GM23338 (cell line): ENCODE measurements at regions not wholly inside any gene's neighbourhood (a gene's known extent, or its start where the extent isn't known, plus 50 kb on each side); places are given as distances from the start of the nearest gene placed in this dataset.

Experiments
- ATAC-seq: fragments of 200-7000 bp; cut with Tn5 transposase; 3 replicates; pipeline ENCODE4 v1.9.1; 2020
- DNase-seq: peaks from one replicate; pipeline ENCODE4 v3.0.0-alpha.2; 2015; ENCODE audit warnings: low spot score
- H2AFZ ChIP-seq: fragments of 200-600 bp; sonication (generic); 2 replicates; pipeline ENCODE4 v1.8.0; 2016; ENCODE audit warnings: antibody characterized with exemption, mild to moderate bottlenecking, moderate library complexity
- H3F3A ChIP-seq: fragments of 200-600 bp; sonication (generic); replicated peaks from 2 replicates; pipeline ENCODE4 v1.8.0; 2017; ENCODE audit warnings: antibody characterized with exemption, mixed run types, low read depth
- H3K27ac ChIP-seq: fragments of 200-600 bp; sonication (generic); 2 replicates; pipeline ENCODE4 v1.6.1; 2016; ENCODE audit warnings: low read depth
- H3K27me3 ChIP-seq: fragments of 200-600 bp; sonication (generic); 2 replicates; pipeline ENCODE4 v1.8.0; 2016; ENCODE audit warnings: mild to moderate bottlenecking, mixed run types, moderate library complexity; ENCODE audit not compliant: insufficient read depth
- H3K36me3 ChIP-seq: fragments of 200-600 bp; sonication (generic); 2 replicates; pipeline ENCODE4 v1.8.0; 2016; ENCODE audit warnings: mild to moderate bottlenecking; ENCODE audit not compliant: insufficient read depth
- H3K4me1 ChIP-seq: fragments of 200-600 bp; sonication (generic); 2 replicates; pipeline ENCODE4 v1.8.0; 2016; ENCODE audit warnings: mild to moderate bottlenecking, moderate library complexity; ENCODE audit not compliant: insufficient read depth
- H3K4me2 ChIP-seq: fragments of 200-600 bp; sonication (generic); 2 replicates; pipeline ENCODE4 v1.7.1; 2017; ENCODE audit warnings: mixed run types
- H3K4me3 ChIP-seq: fragments of 200-600 bp; sonication (generic); 2 replicates; pipeline ENCODE4 v1.6.1; 2016; ENCODE audit warnings: mixed run types
- H3K79me2 ChIP-seq: fragments of 200-600 bp; sonication (generic); replicated peaks from 2 replicates; pipeline ENCODE4 v1.8.0; 2017; ENCODE audit warnings: mild to moderate bottlenecking; ENCODE audit not compliant: insufficient read depth
- H3K9me2 ChIP-seq: fragments of 200-600 bp; sonication (generic); 2 replicates; pipeline ENCODE4 v1.8.0; 2017; ENCODE audit not compliant: insufficient read depth
- H4K20me1 ChIP-seq: fragments of 200-600 bp; sonication (generic); replicated peaks from 2 replicates; pipeline ENCODE4 v1.8.0; 2017; ENCODE audit warnings: mild to moderate bottlenecking; ENCODE audit not compliant: insufficient read depth
- H3K27ac Mint-ChIP-seq: 2 replicates; pipeline ENCODE4 v1.8.0; 2020; ENCODE audit warnings: inconsistent platforms, mild to moderate bottlenecking, moderate library complexity, mixed read lengths
- H3K27me3 Mint-ChIP-seq: 3 replicates; pipeline ENCODE4 v1.8.0; 2022; ENCODE audit warnings: low read depth, mild to moderate bottlenecking, moderate library complexity, mixed read lengths, inconsistent platforms; ENCODE audit not compliant: insufficient read depth, poor library complexity
- H3K36me3 Mint-ChIP-seq: 3 replicates; pipeline ENCODE4 v1.8.0; 2021; ENCODE audit warnings: low read depth, mild to moderate bottlenecking, inconsistent platforms, moderate library complexity, mixed read lengths
- H3K4me1 Mint-ChIP-seq: 3 replicates; pipeline ENCODE4 v1.8.0; 2020; ENCODE audit warnings: mild to moderate bottlenecking, inconsistent platforms, mixed read lengths
- H3K4me3 Mint-ChIP-seq: 3 replicates; pipeline ENCODE4 v1.8.0; 2021; ENCODE audit warnings: moderate library complexity, mild to moderate bottlenecking, inconsistent platforms, mixed read lengths
- H3K9me3 Mint-ChIP-seq: 3 replicates; pipeline ENCODE4 v1.8.0; 2020; ENCODE audit warnings: moderate library complexity, mild to moderate bottlenecking, inconsistent platforms, mixed read lengths
- CREB1 ChIP-seq: fragments of 250-450 bp; sonication (Bioruptor Pico); IDR thresholded peaks from 2 replicates; pipeline ENCODE4 v1.5.0; 2020; ENCODE audit warnings: low read depth, mild to moderate bottlenecking, moderate library complexity
- EZH2 ChIP-seq: fragments of 200-600 bp; sonication (generic); IDR thresholded peaks from one replicate; pipeline ENCODE4 v1.8.0; 2017; ENCODE audit warnings: antibody characterized with exemption, mild to moderate bottlenecking, low read depth; ENCODE audit not compliant: unreplicated experiment
- EZH2phosphoT487 ChIP-seq: fragments of 200-600 bp; sonication (generic); IDR thresholded peaks from one replicate; pipeline ENCODE4 v1.8.1; 2018; ENCODE audit warnings: antibody characterized with exemption; ENCODE audit not compliant: unreplicated experiment
- JUNB ChIP-seq: IDR thresholded peaks from one replicate; pipeline ENCODE4 v1.6.1; 2016; ENCODE audit warnings: antibody characterized with exemption; ENCODE audit not compliant: unreplicated experiment
- NANOG ChIP-seq: IDR thresholded peaks from 2 replicates; pipeline ENCODE4 v1.6.1; 2016; ENCODE audit warnings: antibody characterized with exemption, borderline replicate concordance
- POLR2AphosphoS5 ChIP-seq: IDR thresholded peaks from 2 replicates; pipeline ENCODE4 v1.6.1; 2016; ENCODE audit warnings: antibody characterized with exemption, low read depth
- TF ChIP-seq, protein P1 (sequence below): IDR thresholded peaks from one replicate; pipeline ENCODE4 v1.6.1; 2018; ENCODE audit warnings: antibody characterized with exemption; ENCODE audit not compliant: unreplicated experiment
- TF ChIP-seq, protein P2 (sequence below): fragments of 250-450 bp; sonication (Bioruptor Pico); IDR thresholded peaks from 2 replicates; pipeline ENCODE4 v1.5.0; 2020; ENCODE audit warnings: mild to moderate bottlenecking, moderate library complexity
- TF ChIP-seq, protein P3 (sequence below): IDR thresholded peaks from 2 replicates; pipeline ENCODE4 v1.6.1; 2016; ENCODE audit warnings: antibody characterized with exemption

DNA sequence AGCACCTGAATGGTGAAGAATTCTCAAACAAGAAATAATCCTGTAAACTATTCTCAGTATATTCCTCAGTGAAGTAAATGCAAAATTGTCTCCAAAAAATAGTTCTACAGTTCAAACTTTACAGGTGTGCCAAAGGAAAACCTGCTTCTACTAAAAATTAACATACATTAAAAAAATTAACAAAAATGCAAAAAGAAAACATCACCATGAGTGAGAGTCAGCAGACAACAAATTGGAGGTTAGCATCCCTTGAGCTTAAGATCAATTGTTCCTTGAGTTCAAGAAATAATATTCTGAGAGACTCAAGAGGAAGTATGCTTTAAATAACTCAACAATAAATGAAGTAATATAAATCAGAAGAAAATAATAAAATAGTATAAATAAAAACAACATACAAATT lies 278.4 kb upstream of the MME start:
- Histone ChIP-seq H3K79me2 (no peaks in the 10 kb centered on the region), H3F3A (no peaks in the 10 kb centered on the region), H4K20me1 (no peaks in the 10 kb centered on the region), H3K27me3 (no peaks in the 10 kb centered on the region), H3K4me2 (no peak overlapping the region), H3K4me1 (no peaks in the 10 kb centered on the region), H2AFZ (no peak overlapping the region), H3K4me3 (no peak overlapping the region), H3K9me2 (no peaks in the 10 kb centered on the region), H3K27ac (no peak overlapping the region), H3K36me3 (no peaks in the 10 kb centered on the region)
- DNase-seq (no peak), ATAC-seq (no peak)
- no peak overlapping the region for H3K4me3 Mint-ChIP-seq
- H3K36me3 Mint-ChIP-seq: peaks cover 20% of the 10 kb centered on the region
- no peak overlapping the region for H3K27ac Mint-ChIP-seq
- peaks cover 27% of the 10 kb centered on the region for H3K9me3 Mint-ChIP-seq
- TF ChIP-seq, protein P1, sequence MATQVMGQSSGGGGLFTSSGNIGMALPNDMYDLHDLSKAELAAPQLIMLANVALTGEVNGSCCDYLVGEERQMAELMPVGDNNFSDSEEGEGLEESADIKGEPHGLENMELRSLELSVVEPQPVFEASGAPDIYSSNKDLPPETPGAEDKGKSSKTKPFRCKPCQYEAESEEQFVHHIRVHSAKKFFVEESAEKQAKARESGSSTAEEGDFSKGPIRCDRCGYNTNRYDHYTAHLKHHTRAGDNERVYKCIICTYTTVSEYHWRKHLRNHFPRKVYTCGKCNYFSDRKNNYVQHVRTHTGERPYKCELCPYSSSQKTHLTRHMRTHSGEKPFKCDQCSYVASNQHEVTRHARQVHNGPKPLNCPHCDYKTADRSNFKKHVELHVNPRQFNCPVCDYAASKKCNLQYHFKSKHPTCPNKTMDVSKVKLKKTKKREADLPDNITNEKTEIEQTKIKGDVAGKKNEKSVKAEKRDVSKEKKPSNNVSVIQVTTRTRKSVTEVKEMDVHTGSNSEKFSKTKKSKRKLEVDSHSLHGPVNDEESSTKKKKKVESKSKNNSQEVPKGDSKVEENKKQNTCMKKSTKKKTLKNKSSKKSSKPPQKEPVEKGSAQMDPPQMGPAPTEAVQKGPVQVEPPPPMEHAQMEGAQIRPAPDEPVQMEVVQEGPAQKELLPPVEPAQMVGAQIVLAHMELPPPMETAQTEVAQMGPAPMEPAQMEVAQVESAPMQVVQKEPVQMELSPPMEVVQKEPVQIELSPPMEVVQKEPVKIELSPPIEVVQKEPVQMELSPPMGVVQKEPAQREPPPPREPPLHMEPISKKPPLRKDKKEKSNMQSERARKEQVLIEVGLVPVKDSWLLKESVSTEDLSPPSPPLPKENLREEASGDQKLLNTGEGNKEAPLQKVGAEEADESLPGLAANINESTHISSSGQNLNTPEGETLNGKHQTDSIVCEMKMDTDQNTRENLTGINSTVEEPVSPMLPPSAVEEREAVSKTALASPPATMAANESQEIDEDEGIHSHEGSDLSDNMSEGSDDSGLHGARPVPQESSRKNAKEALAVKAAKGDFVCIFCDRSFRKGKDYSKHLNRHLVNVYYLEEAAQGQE: no peak
- no peak for TF ChIP-seq CREB1 (CRISPR knock-in tag)
- TF ChIP-seq NANOG: no peak
- TF ChIP-seq JUNB: no peak
- no peak for TF ChIP-seq EZH2phosphoT487
- no peak for TF ChIP-seq EZH2
- TF ChIP-seq, protein P2, sequence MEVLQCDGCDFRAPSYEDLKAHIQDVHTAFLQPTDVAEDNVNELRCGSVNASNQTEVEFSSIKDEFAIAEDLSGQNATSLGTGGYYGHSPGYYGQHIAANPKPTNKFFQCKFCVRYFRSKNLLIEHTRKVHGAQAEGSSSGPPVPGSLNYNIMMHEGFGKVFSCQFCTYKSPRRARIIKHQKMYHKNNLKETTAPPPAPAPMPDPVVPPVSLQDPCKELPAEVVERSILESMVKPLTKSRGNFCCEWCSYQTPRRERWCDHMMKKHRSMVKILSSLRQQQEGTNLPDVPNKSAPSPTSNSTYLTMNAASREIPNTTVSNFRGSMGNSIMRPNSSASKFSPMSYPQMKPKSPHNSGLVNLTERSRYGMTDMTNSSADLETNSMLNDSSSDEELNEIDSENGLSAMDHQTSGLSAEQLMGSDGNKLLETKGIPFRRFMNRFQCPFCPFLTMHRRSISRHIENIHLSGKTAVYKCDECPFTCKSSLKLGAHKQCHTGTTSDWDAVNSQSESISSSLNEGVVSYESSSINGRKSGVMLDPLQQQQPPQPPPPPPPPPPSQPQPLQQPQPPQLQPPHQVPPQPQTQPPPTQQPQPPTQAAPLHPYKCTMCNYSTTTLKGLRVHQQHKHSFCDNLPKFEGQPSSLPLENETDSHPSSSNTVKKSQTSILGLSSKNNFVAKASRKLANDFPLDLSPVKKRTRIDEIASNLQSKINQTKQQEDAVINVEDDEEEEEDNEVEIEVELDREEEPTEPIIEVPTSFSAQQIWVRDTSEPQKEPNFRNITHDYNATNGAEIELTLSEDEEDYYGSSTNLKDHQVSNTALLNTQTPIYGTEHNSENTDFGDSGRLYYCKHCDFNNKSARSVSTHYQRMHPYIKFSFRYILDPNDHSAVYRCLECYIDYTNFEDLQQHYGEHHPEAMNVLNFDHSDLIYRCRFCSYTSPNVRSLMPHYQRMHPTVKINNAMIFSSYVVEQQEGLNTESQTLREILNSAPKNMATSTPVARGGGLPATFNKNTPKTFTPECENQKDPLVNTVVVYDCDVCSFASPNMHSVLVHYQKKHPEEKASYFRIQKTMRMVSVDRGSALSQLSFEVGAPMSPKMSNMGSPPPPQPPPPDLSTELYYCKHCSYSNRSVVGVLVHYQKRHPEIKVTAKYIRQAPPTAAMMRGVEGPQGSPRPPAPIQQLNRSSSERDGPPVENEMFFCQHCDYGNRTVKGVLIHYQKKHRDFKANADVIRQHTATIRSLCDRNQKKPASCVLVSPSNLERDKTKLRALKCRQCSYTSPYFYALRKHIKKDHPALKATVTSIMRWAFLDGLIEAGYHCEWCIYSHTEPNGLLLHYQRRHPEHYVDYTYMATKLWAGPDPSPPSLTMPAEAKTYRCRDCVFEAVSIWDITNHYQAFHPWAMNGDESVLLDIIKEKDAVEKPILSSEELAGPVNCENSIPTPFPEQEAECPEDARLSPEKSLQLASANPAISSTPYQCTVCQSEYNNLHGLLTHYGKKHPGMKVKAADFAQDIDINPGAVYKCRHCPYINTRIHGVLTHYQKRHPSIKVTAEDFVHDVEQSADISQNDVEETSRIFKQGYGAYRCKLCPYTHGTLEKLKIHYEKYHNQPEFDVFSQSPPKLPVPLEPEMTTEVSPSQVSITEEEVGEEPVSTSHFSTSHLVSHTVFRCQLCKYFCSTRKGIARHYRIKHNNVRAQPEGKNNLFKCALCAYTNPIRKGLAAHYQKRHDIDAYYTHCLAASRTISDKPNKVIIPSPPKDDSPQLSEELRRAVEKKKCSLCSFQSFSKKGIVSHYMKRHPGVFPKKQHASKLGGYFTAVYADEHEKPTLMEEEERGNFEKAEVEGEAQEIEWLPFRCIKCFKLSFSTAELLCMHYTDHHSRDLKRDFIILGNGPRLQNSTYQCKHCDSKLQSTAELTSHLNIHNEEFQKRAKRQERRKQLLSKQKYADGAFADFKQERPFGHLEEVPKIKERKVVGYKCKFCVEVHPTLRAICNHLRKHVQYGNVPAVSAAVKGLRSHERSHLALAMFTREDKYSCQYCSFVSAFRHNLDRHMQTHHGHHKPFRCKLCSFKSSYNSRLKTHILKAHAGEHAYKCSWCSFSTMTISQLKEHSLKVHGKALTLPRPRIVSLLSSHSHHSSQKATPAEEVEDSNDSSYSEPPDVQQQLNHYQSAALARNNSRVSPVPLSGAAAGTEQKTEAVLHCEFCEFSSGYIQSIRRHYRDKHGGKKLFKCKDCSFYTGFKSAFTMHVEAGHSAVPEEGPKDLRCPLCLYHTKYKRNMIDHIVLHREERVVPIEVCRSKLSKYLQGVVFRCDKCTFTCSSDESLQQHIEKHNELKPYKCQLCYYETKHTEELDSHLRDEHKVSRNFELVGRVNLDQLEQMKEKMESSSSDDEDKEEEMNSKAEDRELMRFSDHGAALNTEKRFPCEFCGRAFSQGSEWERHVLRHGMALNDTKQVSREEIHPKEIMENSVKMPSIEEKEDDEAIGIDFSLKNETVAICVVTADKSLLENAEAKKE (CRISPR knock-in tag): no peak
- TF ChIP-seq, protein P3, sequence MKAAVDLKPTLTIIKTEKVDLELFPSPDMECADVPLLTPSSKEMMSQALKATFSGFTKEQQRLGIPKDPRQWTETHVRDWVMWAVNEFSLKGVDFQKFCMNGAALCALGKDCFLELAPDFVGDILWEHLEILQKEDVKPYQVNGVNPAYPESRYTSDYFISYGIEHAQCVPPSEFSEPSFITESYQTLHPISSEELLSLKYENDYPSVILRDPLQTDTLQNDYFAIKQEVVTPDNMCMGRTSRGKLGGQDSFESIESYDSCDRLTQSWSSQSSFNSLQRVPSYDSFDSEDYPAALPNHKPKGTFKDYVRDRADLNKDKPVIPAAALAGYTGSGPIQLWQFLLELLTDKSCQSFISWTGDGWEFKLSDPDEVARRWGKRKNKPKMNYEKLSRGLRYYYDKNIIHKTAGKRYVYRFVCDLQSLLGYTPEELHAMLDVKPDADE: no peak
- no peak for TF ChIP-seq POLR2AphosphoS5
- H3K4me1 Mint-ChIP-seq: peaks cover 4% of the 10 kb centered on the region; the same call in 2 of the 3 replicates
- H3K27me3 Mint-ChIP-seq: peaks cover 2% of the 10 kb centered on the region
